ENCODE measurements at regions not wholly inside any gene's neighbourhood (a gene's known extent, or its start where the extent isn't known, plus 50 kb on each side); places are given as distances from the start of the nearest gene placed in this dataset.

DNA sequence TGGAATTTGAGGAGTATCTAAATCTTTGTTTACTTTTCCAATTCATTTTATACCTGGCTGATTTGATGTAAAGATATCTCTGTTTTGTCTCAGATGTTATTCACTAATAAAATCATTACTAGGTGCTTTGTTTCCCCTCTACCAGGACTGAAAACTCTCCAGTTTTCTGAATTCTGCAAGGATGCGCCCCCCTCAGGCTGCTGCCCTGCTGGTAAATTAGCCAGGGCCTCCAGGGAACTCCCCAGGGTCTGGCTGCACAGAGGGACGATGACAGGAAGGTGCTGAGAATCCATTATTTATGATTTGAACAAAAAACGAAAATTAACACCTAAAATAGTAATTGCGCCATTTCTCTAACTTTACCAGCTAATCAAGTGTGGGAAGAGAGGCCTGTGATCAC lies 541.2 kb upstream of the POU3F3 start:
- TF ChIP-seq, protein P1, sequence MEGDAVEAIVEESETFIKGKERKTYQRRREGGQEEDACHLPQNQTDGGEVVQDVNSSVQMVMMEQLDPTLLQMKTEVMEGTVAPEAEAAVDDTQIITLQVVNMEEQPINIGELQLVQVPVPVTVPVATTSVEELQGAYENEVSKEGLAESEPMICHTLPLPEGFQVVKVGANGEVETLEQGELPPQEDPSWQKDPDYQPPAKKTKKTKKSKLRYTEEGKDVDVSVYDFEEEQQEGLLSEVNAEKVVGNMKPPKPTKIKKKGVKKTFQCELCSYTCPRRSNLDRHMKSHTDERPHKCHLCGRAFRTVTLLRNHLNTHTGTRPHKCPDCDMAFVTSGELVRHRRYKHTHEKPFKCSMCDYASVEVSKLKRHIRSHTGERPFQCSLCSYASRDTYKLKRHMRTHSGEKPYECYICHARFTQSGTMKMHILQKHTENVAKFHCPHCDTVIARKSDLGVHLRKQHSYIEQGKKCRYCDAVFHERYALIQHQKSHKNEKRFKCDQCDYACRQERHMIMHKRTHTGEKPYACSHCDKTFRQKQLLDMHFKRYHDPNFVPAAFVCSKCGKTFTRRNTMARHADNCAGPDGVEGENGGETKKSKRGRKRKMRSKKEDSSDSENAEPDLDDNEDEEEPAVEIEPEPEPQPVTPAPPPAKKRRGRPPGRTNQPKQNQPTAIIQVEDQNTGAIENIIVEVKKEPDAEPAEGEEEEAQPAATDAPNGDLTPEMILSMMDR (conservative IDR thresholded peaks at IDR 0.05 in 1 of 2, IDR thresholded peaks at IDR 0.05 in 1 of 2; ENCODE audit: low read depth in 1 of 2, low read length in 2 of 2), result no peak
- no peak for TF ChIP-seq EZH2 (IDR thresholded peaks at IDR 0.05; ENCODE audit: low read length, missing control alignments)

All from fibroblast of lung (primary cell).